Colonic mucosa (tissue), 4 donors: ENCODE measurements at regions not wholly inside any gene's neighbourhood (a gene's known extent, or its start where the extent isn't known, plus 50 kb on each side); places are given as distances from the start of the nearest gene placed in this dataset.

Source experiments
- DNase-seq: peaks from one replicate; pipeline ENCODE4 v3.0.0-alpha.2; 2020
- H3K27ac ChIP-seq: fragments of 200-600 bp; one replicate; pipeline ENCODE4 v1.8.0; 2021
- H3K27me3 ChIP-seq: fragments of 200-600 bp; one replicate; pipeline ENCODE4 v1.8.0; 2021
- H3K36me3 ChIP-seq: fragments of 200-600 bp; one replicate; pipeline ENCODE4 v1.8.0; 2021
- H3K4me1 ChIP-seq: fragments of 200-600 bp; one replicate; pipeline ENCODE4 v1.8.0; 2021; ENCODE audit warnings: mild to moderate bottlenecking
- H3K4me3 ChIP-seq: fragments of 200-600 bp; one replicate; pipeline ENCODE4 v1.8.0; 2021
- H3K9ac ChIP-seq, 2 donors: one replicate each; pipeline ENCODE4 v1.7.0; 2013; ENCODE audit warnings: control low read depth in 2 of 2, low read depth in 2 of 2, low read length in 2 of 2
- H3K9me3 ChIP-seq: fragments of 200-600 bp; one replicate; pipeline ENCODE4 v1.8.0; 2021
- intact Hi-C: fragments of 100-400 bp; cut with DNase I; formaldehyde crosslinking; loops from one replicate; pipeline ENCODE4 v1.14.1; 2022
- TF ChIP-seq, protein P1 (sequence below): fragments of 200-600 bp; IDR thresholded peaks from one replicate; pipeline ENCODE4 v1.8.0; 2022; ENCODE audit warnings: antibody characterized with exemption, mild to moderate bottlenecking
- donor health status: healthy.
- donor health status: DM: no; HTN: no; CAD: no.
- donor health status: DM: no; HTN: no; CAD: no.

DNA sequence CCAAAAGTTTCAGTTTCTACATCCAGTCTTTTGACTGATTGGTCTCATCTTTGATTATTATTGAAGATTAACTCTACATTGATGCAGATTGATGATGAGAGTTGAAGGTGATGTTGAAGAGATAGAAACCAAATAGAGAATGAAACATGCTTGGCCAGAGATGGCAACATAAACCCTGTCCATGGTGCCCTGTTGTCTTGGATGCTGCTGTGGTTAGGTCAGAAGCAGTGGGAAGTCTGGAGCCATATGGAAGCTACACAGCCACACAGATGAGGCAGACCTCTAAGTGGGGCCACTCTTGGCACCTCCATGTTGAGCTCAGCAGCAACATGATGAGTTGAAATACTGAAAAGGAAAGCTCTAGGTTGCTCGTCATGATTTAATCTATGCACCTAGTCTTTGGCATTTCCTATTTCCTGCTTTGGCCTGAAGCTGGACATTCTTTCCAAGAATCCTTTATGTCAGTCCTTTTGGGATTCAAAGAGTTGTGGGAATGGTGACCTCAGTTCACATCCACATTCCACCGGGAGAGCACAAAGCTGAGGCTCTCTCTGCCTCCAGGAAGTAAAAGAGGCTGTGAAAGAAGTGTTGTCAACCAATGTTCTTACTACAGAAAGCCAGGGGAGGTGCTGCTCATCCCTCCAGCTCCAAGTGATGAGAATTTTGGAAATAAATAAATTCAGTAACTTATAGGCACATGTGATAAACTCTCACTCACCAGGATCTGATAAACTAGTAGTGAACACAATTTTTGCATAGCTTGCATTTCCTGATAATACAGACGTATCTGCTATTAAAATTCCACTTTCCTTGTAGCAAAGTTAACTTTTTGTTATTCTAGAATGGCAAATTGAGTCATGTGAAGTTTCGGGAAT, 127.7 kb upstream of the MAF start:
- no peak overlapping the region for H3K4me3 ChIP-seq
- TF ChIP-seq, protein P1, sequence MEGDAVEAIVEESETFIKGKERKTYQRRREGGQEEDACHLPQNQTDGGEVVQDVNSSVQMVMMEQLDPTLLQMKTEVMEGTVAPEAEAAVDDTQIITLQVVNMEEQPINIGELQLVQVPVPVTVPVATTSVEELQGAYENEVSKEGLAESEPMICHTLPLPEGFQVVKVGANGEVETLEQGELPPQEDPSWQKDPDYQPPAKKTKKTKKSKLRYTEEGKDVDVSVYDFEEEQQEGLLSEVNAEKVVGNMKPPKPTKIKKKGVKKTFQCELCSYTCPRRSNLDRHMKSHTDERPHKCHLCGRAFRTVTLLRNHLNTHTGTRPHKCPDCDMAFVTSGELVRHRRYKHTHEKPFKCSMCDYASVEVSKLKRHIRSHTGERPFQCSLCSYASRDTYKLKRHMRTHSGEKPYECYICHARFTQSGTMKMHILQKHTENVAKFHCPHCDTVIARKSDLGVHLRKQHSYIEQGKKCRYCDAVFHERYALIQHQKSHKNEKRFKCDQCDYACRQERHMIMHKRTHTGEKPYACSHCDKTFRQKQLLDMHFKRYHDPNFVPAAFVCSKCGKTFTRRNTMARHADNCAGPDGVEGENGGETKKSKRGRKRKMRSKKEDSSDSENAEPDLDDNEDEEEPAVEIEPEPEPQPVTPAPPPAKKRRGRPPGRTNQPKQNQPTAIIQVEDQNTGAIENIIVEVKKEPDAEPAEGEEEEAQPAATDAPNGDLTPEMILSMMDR = no peak
- no peak for DNase-seq
- intact Hi-C loops = no loop called here
- H3K27me3 ChIP-seq = no peaks in the 10 kb centered on the region
- no peak overlapping the region for H3K9ac ChIP-seq
- no peaks in the 10 kb centered on the region for H3K36me3 ChIP-seq
- H3K27ac ChIP-seq = no peak overlapping the region
- no peaks in the 10 kb centered on the region for H3K4me1 ChIP-seq
- H3K9me3 ChIP-seq = no peaks in the 10 kb centered on the region

DNA sequence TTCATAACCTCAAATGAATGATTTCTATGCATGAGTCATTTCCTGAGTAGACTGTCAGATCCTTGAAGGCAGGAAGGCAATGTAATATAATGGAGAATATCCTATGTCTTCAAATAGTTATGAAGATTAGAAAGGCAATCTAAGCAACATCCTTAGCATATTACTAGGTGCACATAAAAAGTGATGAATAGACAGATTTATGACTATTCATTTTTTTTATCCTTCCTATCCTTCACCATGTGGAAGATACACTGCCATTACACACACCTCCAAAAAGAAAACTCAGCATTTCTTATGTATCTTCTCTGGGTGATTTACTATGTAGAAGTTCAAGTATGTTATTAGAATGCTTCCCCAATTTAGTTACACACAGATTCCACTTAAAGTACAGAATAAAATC, 126.4 kb upstream of the MAF start:
- TF ChIP-seq, protein P1 = no peak
- Histone ChIP-seq H3K27ac (no peak overlapping the region), H3K4me1 (no peaks in the 10 kb centered on the region), H3K27me3 (no peaks in the 10 kb centered on the region), H3K9me3 (no peaks in the 10 kb centered on the region), H3K9ac (no peak overlapping the region), H3K36me3 (no peaks in the 10 kb centered on the region), H3K4me3 (no peak overlapping the region)
- no peak for DNase-seq
- intact Hi-C loops = no loop called here

DNA sequence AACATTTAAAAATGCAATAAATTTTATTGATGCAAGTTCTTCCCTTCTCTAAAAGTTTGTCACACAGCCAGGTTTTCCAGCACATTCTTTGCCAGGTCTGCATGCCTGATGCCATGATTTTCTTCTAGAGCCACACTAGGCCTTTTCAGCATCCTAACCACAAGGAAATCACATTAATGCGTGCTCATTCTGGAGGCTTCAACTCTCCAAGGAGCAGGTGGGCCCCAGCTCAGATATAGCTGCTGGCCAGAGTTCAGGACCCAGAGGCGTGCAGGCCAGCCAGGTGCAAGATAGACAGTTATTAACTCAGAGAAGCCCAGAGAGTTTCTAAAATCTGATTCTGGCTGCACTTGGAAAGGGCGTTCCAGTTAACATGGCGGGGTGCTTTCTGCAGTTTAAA, 124.5 kb upstream of the MAF start:
- intact Hi-C loops = no loop called here
- TF ChIP-seq, protein P1 = no peak
- Histone ChIP-seq H3K27ac (no peak overlapping the region), H3K27me3 (no peaks in the 10 kb centered on the region), H3K9me3 (no peaks in the 10 kb centered on the region), H3K4me1 (no peaks in the 10 kb centered on the region), H3K36me3 (no peaks in the 10 kb centered on the region), H3K9ac (no peak overlapping the region), H3K4me3 (no peak overlapping the region)
- DNase-seq = no peak

DNA sequence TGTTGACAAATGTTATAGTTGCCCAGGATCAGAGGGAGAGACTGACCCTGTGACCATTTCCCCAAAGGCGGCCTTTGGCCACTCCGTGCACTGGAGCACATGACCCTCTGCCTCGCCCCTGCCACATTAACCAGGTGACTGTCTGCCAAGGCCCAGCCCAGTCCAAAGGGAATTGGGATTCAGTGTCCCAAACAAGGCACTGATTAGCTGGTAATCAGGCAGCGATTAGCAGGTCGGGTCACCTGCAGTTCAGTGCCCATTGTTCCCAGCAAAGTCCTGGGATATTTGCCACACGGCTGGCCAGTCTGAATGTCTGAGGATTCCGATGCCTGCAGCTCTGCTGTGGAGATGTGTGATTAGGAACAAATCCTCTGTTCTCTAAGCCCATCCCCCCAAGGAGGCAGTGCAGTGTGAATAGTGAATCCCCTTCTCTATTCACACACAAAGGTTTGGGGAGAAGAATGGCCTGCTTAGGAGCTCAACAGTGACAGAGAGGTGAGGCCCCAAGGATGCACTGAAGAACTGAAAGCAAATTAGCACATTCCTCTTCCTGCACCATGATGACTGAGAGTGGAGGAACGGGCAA, 123.1 kb upstream of the MAF start:
- no peak overlapping the region for H3K27ac ChIP-seq
- intact Hi-C loops = no loop called here
- TF ChIP-seq, protein P1 = no peak
- H3K9me3 ChIP-seq = no peaks in the 10 kb centered on the region
- no peaks in the 10 kb centered on the region for H3K27me3 ChIP-seq
- no peaks in the 10 kb centered on the region for H3K36me3 ChIP-seq
- no peak overlapping the region for H3K9ac ChIP-seq
- no peaks in the 10 kb centered on the region for H3K4me1 ChIP-seq
- no peak overlapping the region for H3K4me3 ChIP-seq
- DNase-seq = peak; percentile 31

DNA sequence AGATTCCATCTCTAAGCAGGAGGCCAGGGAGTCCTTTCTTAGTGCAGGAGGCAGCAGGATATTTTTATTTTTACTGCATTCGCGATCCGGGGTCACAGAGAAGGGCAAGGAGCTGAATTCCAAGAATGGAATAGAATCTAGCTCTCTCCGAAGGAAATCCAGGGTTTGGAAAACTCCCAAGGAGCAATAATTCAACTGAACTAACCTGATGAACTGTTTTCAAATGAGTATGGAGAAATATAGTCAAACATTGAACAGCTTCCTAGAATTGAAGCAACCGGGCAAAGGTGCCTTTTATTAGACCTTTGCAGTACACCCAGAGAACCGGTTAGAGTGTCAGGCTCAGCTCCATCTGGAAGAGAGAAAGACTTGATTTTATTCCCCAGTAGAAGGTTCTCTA, 120.7 kb upstream of the MAF start:
- H3K27me3 ChIP-seq = no peaks in the 10 kb centered on the region
- no peaks in the 10 kb centered on the region for H3K9me3 ChIP-seq
- DNase-seq = peak; percentile 43
- TF ChIP-seq, protein P1 = no peak
- H3K27ac ChIP-seq = no peak overlapping the region
- H3K4me1 ChIP-seq = no peaks in the 10 kb centered on the region
- intact Hi-C loops = no loop called here
- H3K9ac ChIP-seq = no peak overlapping the region
- no peak overlapping the region for H3K4me3 ChIP-seq
- no peaks in the 10 kb centered on the region for H3K36me3 ChIP-seq
